SIG-M5 treated with dmso at 0.1 percent for 504 hours (cell line): ENCODE measurements at regions not wholly inside any gene's neighbourhood (a gene's known extent, or its start where the extent isn't known, plus 50 kb on each side); places are given as distances from the start of the nearest gene placed in this dataset.
"Not testable (repeated sequence)": the region's sequence is repeated elsewhere in the genome, so short reads cannot be mapped to it uniquely, and the experiment has no call there.

ENCODE experiments used
- DNase-seq: peaks from one replicate; lab custom pipeline; 2025; ENCODE audit not compliant: unreplicated experiment; lab: John Stamatoyannopoulos, UW

DNA sequence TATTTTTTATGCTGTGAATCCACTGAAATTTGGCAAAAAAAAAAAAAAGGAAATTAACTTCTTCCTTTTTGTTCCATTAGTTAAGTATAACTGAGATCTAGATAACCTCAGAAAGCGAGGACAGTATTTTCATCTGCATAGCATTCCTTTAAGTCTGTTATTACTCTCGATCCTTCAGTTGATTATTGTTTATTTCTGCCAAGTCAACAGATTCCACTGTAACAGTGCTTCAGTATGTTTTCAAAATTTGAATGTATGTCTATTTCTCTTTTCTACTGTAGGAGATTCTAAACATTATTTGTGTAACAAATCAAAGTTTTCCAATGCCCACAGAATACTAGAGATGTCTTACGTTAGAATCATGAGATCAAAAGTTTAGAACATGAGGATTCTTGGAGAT is 133.1 kb upstream of the RGPD4 start:
- DNase-seq, result no peak

DNA sequence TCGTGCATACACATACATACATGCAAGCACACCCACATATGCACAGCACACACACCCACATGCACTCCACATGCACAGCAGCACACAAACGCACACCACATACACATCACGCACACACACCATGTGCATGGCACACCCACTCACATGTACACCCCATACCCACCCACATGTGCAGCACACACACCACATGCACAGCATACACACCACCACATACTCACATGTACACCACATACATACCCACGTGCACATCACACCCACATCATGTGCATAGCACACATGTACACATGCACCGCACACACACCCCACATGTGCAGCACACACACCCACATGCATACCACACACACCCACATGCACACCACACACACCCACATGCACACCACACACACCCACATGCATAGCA is 132.0 kb upstream of the RGPD4 start:
- DNase-seq, result no peak

DNA sequence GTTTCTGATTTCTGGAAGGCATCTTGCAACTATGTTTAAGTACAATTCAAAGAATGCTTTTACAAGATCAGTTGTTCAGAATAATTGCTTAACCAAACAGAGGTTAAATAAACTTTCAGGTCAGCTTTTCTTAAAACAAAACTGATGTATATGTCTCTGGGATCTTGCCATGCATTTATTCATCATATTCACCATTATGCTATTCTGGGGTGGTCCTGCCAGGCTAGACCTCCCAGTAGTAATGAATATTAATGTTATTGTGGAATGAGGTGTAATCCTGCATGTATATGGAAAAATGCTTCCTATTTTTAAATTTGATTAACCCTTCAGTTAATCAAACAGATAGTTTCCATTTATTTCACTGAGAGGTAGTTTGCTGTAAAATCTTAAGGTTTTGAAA is 129.3 kb upstream of the RGPD4 start:
- DNase-seq, result no peak

DNA sequence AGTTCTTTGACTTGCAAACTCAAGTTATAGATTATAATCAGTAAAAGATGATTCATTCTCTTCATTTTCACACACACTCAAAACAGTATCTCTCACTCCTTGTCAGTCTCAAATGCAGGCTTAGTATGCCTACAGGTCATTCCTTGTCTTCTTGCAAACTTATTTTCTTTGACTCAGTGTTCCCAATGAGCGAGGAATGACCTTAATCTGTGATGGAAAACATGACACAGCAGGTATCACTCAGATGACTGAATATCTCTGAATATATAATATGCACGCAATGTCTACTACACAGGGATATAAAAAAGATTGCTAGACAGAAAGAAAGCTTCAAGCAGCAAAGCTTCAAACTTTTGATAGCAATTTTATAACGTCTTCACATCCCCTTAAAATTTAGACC is 127.8 kb upstream of the RGPD4 start:
- no peak for DNase-seq

DNA sequence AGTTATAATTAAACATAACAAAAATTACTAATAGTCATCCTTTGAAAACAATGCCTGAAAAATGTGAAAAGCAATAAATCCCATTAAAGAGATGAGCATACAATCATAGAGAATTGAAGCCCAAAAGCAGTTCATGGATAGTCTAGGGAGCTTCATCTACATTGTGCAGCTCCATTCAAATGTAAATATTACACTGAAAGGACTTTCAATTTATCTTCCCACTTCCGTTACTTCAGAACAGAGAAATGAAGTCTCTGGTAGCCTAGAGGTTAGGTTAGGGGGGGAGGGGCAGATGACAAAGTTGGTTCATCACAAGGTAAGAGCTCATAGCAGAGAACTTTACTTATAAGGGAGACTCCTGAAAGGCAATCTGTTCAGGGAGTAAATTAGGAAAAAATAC is 126.6 kb upstream of the RGPD4 start:
- no peak for DNase-seq

DNA sequence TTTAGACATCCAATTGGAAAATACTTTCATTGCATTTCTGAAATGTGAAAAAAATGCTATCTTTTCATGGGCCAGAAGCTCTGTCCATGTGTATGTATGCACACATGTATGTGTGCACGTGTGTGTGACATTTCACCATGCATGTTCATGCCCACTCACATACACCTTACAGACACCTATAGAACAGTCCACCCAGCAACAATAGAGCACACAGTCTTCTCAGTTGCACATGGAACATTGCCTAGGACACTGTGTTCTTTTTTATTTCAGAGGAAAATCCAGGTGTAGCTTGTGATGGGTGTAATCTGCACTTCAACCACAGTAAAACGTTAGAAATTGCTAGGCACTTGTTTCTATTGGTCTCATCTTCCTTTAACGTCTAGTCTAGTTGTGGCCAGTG is 114.8 kb upstream of the RGPD4 start:
- DNase-seq, result no peak

DNA sequence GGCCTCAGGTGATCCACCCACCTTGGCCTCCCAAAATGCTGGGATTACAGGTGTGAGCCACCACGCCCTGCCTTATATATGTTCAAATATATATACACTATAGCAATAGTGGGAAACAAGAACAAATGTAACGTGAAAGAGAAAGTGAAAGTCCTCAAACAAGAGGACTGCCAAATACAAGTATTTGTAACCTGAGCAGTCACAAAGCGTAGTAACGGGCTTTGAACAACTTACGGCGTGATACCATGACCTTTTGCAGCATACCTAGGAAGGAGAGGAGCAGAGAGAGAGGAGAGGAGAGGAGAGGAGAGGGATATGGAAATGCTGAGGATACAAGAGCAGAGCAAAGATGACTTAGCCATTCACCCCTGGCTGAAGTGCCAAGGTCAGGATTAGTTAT is 113.8 kb upstream of the RGPD4 start:
- no peak for DNase-seq

DNA sequence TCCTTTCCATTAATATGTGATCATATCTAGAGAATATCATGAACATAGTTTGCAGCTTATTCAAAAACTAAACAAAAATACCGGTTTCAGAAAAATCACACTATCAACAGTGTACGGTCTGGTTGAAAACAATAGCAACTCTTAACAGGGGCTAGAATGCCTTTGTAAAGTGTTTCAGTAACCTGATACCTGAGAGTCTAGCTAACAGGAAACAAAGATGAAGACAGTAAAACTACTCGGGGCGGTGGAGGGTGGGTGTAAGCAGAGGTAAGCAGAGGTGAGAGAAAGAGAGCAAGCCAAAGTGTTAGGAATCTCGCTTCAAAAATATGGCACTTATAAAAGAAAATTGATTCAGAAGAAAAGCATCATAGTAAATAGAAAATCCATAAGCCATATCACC is 109.0 kb upstream of the RGPD4 start:
- DNase-seq, result no peak

DNA sequence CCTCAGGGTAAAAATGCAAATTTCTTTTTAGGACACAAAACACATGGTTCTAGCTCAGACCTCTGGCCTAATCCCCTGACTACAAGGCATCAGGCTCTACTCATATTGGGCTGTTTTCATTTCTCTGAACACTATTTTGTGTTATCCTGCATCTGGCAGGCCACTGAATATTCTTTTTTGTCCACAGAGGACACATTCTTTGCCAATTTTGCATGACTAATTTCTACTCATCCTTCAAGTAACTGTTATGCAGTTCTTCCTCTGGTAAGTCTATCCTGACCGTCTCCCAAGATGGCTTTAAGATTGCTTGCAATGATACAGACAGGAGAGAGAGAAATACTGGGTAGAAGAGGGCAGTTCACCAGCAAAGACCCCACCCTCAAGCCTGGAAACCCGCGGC is 107.6 kb upstream of the RGPD4 start:
- DNase-seq, result no peak

DNA sequence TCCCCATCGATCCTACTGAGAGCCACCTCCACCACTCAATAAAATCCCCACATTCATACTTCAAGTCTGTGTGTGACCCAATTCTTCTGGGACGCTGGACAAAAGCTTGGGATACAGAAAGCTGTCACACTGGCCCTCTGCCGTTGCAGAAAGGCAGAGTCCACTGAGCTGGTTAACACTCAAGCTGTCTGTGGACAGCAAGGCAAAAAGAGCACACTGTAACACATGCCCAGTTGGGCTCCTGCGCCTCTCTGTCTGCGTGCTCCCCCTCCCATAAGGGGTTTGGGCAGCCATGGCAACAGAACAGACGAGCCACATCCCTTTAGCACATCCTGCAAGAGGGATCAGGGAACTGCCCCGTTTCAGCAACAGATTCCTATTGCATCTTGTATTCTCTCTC is 106.9 kb upstream of the RGPD4 start:
- no peak for DNase-seq

DNA sequence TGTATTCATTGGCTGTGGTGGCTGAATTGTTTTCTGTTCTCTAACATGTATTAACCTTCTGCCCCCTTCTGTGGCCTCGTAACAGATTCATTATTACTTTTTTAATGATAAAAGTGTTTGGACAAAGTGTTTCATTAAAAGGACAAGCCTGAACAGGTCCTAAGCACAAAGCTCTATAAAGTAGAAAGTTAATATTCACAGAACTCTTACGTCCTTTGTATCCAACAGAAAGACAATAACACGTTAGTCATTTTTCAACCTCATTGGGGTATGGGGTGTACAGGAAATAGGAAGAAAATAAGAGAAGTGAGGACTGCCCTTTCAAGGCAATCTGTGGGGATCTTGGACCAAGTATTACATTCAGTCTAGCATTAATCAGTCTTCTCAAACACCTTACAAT is 105.5 kb upstream of the RGPD4 start:
- no peak for DNase-seq

DNA sequence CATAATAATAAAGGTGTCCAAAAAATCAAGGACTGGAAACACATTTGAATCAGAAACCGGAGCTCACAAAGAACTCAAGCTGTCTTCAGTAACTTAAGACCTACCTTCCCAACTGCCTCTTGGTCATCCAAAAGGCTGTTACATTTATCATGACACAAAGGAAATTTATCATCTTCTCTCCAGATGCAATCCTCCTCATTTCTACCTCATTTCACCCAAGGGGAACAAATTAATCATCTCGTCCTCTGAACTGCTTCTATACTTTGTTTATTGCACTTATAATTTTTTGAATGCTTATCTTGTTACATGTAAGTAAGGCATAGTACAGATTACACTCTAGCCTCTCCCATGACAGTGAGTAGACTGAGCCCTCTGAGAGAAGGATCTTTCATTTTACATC is 105.1 kb upstream of the RGPD4 start:
- no peak for DNase-seq

DNA sequence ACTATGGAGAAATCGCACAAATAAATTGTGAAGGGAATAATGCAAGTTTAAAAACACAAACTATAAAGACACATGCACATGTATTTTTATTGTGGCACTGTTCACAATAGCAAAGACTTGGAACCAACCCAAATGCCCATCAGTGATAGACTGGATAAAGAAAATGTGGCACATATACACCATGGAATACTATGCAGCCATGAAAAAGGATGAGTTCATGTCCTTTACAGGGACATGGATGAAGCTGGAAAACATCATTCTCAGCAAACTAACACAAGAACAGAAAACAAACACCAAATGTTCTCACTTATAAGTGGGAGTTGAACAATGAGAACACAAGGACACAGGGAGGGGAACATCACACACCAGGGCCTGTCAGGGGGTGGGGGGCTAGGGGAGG is 100.9 kb upstream of the RGPD4 start:
- not testable (repeated sequence) for DNase-seq

DNA sequence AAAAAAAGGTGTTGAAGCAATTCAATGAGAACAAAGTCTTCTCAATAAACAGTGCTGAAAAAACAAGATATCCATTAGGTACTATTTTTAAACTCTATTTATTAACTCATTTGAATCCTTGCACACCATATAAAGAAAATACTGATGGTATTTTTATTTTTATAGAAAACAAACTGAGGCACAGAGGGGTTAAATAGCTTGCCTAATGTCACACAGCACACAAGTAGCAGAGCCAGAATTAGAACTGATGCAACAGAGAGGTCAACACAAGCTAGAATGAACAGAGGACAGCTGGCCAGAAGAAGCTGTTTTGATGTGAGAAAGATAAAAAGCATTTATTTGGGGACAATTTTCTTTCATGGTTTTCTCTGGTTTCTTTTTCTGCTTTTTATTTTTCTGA is 99.4 kb upstream of the RGPD4 start:
- no peak for DNase-seq

DNA sequence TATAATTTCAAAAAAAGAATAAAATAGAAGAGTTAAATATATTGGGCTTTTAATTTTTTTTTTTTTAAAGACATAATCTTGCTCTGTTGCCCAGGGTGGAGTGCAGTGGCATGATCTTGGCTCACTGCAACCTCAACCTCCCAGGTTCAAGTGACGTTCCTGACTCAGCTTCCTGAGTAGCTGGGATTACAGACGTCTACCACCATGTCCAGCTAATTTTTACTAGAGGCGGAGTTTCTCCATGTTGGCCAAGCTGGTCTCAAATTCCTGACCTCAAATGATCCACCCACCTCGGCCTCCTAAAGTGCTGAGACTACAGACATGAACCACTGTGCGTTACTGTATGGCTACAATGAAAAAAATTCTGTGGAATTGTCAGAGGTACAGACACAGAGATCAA is 98.1 kb upstream of the RGPD4 start:
- DNase-seq, result no peak

DNA sequence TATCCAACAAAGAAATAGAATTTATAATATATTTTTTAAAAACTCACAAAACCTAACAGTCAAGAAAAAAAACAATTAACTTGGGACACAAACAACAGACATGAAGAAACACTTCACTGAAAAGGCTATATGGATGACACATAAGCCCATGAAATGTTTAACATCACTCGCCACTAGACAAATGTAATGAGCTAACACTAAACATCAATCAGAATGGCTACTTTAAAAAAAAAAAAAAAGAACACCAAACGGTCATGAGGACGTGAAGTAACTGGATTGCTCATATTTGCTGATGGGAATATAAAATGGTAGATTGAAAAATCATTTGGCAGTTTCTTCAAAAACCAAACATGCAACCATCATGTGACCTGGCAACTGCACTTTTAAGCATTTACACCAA is 97.3 kb upstream of the RGPD4 start:
- DNase-seq, result no peak

DNA sequence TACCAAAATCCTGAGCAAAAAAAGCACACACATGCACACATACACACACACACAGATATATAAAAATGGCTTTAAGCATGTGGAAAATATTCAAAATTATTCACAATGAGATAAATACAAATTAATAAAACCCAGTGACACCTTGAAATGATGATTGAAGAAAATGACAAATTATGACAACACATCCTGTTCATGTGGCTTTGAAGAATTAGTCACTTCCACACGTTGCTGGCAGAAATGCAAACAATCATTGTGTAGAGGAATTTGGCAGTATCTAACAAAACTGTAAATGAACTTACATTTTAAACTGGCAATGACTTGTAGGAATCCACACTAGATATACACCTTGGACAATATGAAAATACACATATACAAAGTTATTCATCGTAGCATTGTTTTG is 95.8 kb upstream of the RGPD4 start:
- DNase-seq, result no peak

DNA sequence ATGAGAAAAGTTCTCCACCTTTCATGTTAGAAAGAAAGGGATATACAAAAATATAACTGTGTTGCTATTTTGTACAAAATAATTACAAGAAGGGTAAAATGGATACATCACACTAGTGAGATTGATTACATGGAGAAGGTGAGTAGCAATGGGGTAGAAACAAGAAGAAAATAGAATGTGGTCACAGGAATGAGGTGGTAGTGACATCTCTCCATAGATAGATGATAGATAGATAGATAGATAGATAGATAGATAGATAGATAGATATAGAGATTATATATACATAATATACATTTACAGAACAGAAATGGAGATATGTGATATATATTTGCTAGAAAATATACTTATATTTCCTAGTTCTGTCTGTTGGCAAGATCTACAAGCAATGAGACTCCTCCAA is 95.3 kb upstream of the RGPD4 start:
- DNase-seq, result no peak

DNA sequence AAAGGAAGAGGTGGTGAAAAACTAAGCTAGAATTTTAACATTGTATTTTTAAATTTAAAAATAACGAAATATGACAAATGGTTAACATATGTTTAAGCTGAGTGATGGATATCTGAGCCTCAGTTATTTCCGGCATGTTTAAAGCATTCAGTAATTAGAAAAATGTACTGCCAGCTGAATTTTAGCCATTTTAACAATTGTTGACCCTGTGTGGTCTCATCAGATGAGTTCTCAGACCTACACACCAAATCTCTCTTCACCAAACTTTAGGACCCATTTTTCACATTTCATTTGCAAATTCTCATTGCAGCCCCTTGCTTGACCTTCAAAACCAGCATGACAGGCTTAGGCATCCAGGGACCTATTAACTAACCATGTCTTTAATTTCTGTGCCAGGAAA is 91.5 kb upstream of the RGPD4 start:
- DNase-seq, result no peak

DNA sequence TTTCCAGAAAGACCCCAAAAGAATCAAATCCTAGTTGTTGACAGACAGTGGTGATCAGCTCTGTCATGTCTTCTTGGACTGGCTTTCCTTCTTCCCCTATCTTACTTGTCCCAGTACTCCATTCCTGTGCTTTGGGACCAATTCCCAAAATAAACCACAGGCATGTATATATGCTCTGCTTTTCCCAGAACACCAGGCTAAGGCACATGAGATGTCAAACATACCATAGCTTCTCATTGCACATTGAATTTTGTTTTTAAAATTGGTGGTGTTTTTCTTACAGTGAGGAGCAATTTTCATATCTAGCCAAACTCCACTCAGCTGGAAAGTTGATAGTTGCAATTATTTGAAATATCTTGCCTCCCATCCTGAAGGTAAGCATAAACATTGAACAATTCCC is 88.9 kb upstream of the RGPD4 start:
- no peak for DNase-seq

DNA sequence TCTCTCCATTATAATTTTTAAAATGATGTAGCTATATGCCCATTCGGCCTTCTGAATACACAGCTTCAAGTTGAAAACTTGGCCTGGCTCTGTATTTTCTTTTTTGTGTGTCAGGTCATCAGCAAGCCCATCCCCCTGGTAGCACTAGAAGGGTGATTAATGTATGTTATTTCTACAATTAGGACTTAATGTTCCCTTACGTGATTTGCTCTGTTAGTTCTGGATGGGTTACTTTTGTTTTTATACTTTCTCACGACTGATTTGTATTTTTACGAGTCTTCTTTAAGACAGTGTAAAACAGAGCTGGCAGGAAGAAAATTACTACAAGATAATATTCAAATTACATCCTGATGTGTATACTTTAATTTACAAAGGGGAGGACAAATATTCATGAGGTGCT is 88.4 kb upstream of the RGPD4 start:
- DNase-seq, result no peak

DNA sequence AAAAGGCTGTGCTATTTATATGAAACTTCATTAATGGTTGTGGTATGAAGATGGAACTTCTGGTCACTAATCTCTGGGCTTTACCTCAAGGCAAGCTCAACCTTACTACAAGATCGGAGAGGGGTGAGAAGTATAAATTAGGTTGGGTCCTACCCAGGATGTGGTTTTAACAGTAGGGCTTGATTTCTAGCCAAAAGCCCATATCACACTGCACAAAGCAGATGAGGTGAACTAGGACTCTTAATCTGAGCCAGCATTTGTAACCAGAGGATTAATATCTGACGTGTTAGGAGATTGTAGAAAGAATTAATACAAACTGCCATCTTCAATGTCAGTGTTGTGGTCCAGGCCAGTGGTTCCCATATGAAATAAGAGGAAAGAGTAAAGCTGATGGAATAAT is 86.4 kb upstream of the RGPD4 start:
- DNase-seq, result no peak

DNA sequence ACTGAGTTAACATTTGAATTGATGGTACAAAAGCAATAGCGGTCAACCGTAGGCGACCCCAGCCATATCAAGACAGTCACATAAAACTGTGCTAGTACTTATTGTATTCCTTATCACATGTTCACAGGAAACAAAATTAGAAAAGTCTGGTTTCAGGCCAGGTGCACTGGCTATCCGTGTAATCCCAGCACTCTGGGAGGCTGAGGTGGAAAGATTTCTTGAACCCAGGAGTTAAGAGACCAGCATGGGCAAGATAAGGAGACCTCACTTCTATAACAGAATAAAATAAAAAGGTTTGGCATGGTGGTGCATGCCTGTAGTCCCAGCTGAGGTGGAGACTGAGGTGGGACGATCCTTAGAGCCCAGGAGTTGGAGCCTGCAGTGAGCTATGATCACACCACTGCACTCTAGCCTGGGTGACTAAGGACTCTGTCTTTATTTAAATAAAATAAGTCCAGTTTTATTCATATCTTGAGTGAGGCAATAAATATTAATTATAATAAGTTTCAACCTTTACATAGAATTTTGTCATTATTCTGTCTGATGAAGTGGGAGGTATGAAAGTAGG is 84.1 kb upstream of the RGPD4 start:
- DNase-seq, result no peak

DNA sequence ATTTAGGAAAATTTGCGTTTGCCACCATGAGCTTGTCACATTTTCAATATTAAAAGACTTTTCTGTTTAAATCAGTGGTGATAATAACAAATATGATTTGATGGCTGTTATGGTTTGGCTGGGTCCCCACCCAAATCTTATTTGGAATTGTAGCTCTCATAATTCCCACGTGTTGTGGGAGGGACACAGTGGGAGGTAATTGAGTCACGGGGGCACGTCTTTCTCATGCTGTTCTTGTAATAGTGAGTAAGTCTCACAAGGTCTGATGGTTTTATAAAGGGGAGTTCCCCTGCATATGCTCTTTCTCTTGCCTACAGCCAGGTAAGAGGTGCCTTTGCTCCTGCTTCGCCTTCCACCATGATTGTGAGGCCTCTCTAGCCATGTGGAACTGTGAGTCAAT is 83.4 kb upstream of the RGPD4 start:
- DNase-seq, result no peak
